ENCODE measurements at regions not wholly inside any gene's neighbourhood (a gene's known extent, or its start where the extent isn't known, plus 50 kb on each side); places are given as distances from the start of the nearest gene placed in this dataset.

GRCh38 chr5:174607205-174607604 lies 117.2 kb upstream of the MSX2 start:
- no peak for DNase-seq (ENCODE audit: extremely low read depth, insufficient read length)
- H3K27me3 ChIP-seq (replicated peaks; ENCODE audit: control insufficient read depth, insufficient read depth, low read length) = no peaks in the 10 kb centered on the region
- H3K36me3 ChIP-seq (ENCODE audit: control insufficient read depth, insufficient read depth, low read length) = no peaks in the 10 kb centered on the region
- no peak for TF ChIP-seq CTCF (IDR thresholded peaks at IDR 0.05; ENCODE audit: insufficient read depth, low read length, poor library complexity, severe bottlenecking)
- H3K4me3 ChIP-seq (replicated peaks; ENCODE audit: low read depth, low read length) = no peak overlapping the region

- H3K27me3 ChIP-seq (replicated peaks; ENCODE audit: control insufficient read depth, insufficient read depth, low read length) = no peaks in the 10 kb centered on the region
- DNase-seq (ENCODE audit: extremely low read depth, insufficient read length) = no peak
- H3K4me3 ChIP-seq (replicated peaks; ENCODE audit: low read depth, low read length) = no peak overlapping the region
- H3K36me3 ChIP-seq (ENCODE audit: control insufficient read depth, insufficient read depth, low read length) = no peaks in the 10 kb centered on the region
- TF ChIP-seq CTCF (IDR thresholded peaks at IDR 0.05; ENCODE audit: insufficient read depth, low read length, poor library complexity, severe bottlenecking) = no peak
Measured at GRCh38 chr5:174607916-174608315, 116.5 kb upstream of the MSX2 start.

- no peaks in the 10 kb centered on the region for H3K27me3 ChIP-seq (replicated peaks; ENCODE audit: control insufficient read depth, insufficient read depth, low read length)
- no peak for TF ChIP-seq CTCF (IDR thresholded peaks at IDR 0.05; ENCODE audit: insufficient read depth, low read length, poor library complexity, severe bottlenecking)
- DNase-seq (ENCODE audit: extremely low read depth, insufficient read length) = no peak
- no peaks in the 10 kb centered on the region for H3K36me3 ChIP-seq (ENCODE audit: control insufficient read depth, insufficient read depth, low read length)
- no peak overlapping the region for H3K4me3 ChIP-seq (replicated peaks; ENCODE audit: low read depth, low read length)
Measured at GRCh38 chr5:174608631-174609097, 115.7 kb upstream of the MSX2 start.

DNA sequence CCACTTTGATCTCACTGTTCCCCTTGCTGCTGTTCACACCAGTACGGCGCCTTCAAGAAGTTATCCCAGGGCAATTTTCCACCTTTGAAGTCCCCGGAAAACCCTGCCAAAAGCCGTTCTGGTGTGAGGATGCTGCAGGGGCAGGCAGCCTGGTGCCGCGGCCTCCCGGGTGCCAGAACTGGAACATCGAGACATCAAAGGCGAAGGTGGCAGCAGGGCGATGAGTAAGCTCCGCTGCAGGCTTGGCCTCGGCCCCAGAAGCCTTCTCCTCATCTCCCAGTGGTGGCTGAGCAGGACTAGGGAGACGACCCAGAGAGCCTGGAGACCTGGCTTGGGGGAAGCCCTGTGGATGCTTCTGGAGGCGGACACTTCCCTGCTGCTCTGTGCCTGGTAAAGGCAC lies 115.3 kb upstream of the MSX2 start:
- no peak for TF ChIP-seq CTCF (IDR thresholded peaks at IDR 0.05; ENCODE audit: insufficient read depth, low read length, poor library complexity, severe bottlenecking)
- DNase-seq (ENCODE audit: extremely low read depth, insufficient read length) = no peak
- H3K4me3 ChIP-seq (replicated peaks; ENCODE audit: low read depth, low read length) = no peak overlapping the region
- H3K27me3 ChIP-seq (replicated peaks; ENCODE audit: control insufficient read depth, insufficient read depth, low read length) = no peaks in the 10 kb centered on the region
- H3K36me3 ChIP-seq (ENCODE audit: control insufficient read depth, insufficient read depth, low read length) = no peaks in the 10 kb centered on the region

- H3K36me3 ChIP-seq (ENCODE audit: control insufficient read depth, insufficient read depth, low read length) = no peaks in the 10 kb centered on the region
- TF ChIP-seq CTCF (IDR thresholded peaks at IDR 0.05; ENCODE audit: insufficient read depth, low read length, poor library complexity, severe bottlenecking) = no peak
- no peak for DNase-seq (ENCODE audit: extremely low read depth, insufficient read length)
- no peaks in the 10 kb centered on the region for H3K27me3 ChIP-seq (replicated peaks; ENCODE audit: control insufficient read depth, insufficient read depth, low read length)
- no peak overlapping the region for H3K4me3 ChIP-seq (replicated peaks; ENCODE audit: low read depth, low read length)
Measured at GRCh38 chr5:174610968-174611367, 113.4 kb upstream of the MSX2 start.

DNA sequence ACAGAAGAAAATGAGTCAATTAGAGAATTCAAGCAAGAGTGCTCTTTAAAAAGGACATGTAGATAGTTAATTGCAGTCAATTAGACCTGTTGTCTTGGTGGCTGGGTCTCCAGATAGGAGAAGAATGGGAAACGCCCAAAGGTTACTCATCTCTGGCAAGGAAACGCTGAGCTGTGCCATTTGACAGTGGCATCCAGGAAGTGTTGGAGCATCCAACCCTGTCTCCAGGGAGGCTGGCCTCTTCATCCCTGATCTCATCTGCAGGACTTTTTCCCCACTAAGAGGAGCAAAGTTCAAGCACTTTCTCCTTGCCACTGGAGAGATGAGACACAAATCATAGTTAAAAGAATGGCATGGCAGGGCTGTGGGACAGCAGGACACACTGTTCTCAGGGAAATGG lies 111.7 kb upstream of the MSX2 start:
- no peaks in the 10 kb centered on the region for H3K36me3 ChIP-seq (ENCODE audit: control insufficient read depth, insufficient read depth, low read length)
- TF ChIP-seq CTCF (IDR thresholded peaks at IDR 0.05; ENCODE audit: insufficient read depth, low read length, poor library complexity, severe bottlenecking) = no peak
- DNase-seq (ENCODE audit: extremely low read depth, insufficient read length) = no peak
- H3K4me3 ChIP-seq (replicated peaks; ENCODE audit: low read depth, low read length) = no peak overlapping the region
- no peaks in the 10 kb centered on the region for H3K27me3 ChIP-seq (replicated peaks; ENCODE audit: control insufficient read depth, insufficient read depth, low read length)

Data from GM06990 (cell line).